HG03064 (cell line): ENCODE measurements at regions not wholly inside any gene's neighbourhood (a gene's known extent, or its start where the extent isn't known, plus 50 kb on each side); places are given as distances from the start of the nearest gene placed in this dataset.
"Not testable (repeated sequence)": the region's sequence is repeated elsewhere in the genome, so short reads cannot be mapped to it uniquely, and the experiment has no call there.

ENCODE experiments used
- ATAC-seq: cut with Tn5 transposase; IDR thresholded peaks from one replicate; pipeline ENCODE4 v1.9.1; 2021; ENCODE audit warnings: low read depth; ENCODE audit not compliant: unreplicated experiment

- ATAC-seq, result not testable (repeated sequence)
These were observed 413.3 kb downstream of the HACE1 start for GRCh38 chr6:104446101-104447080.

GRCh38 chr6:104434519-104434918 lies 425.2 kb downstream of the HACE1 start:
- ATAC-seq, result no peak

- ATAC-seq, result no peak
These were observed 428.6 kb downstream of the HACE1 start for GRCh38 chr6:104431096-104431495.

GRCh38 chr6:104428184-104428583 lies 431.5 kb downstream of the HACE1 start:
- no peak for ATAC-seq

GRCh38 chr6:104423691-104424090 lies 436.0 kb downstream of the HACE1 start:
- no peak for ATAC-seq

GRCh38 chr6:104421650-104422049 lies 438.1 kb downstream of the HACE1 start:
- ATAC-seq, result no peak

- ATAC-seq, result no peak
These were observed 440.9 kb downstream of the HACE1 start for GRCh38 chr6:104418839-104419238.

- ATAC-seq, result no peak
These were observed 441.6 kb downstream of the HACE1 start for GRCh38 chr6:104418125-104418524.

- ATAC-seq, result no peak
These were observed 445.0 kb downstream of the HACE1 start for GRCh38 chr6:104414723-104415122.

GRCh38 chr6:104413767-104414166 lies 446.0 kb downstream of the HACE1 start:
- no peak for ATAC-seq

- no peak for ATAC-seq
These were observed 448.4 kb downstream of the HACE1 start for GRCh38 chr6:104411302-104411701.

- ATAC-seq, result no peak
These were observed 449.8 kb downstream of the HACE1 start for GRCh38 chr6:104409913-104410312.

- no peak for ATAC-seq
These were observed 451.8 kb downstream of the HACE1 start for GRCh38 chr6:104407957-104408356.

- no peak for ATAC-seq
These were observed 455.3 kb downstream of the HACE1 start for GRCh38 chr6:104404377-104404776.

- no peak for ATAC-seq
These were observed 457.1 kb downstream of the HACE1 start for GRCh38 chr6:104402572-104402971.

- no peak for ATAC-seq
These were observed 457.8 kb downstream of the HACE1 start for GRCh38 chr6:104401926-104402325.

GRCh38 chr6:104400844-104401243 lies 458.9 kb downstream of the HACE1 start:
- no peak for ATAC-seq

GRCh38 chr6:104396077-104396476 lies 463.6 kb downstream of the HACE1 start:
- no peak for ATAC-seq

GRCh38 chr6:104381907-104382306 lies 477.8 kb downstream of the HACE1 start:
- ATAC-seq, result no peak

- no peak for ATAC-seq
These were observed 494.1 kb downstream of the HACE1 start for GRCh38 chr6:104365451-104366234.

- ATAC-seq, result no peak
These were observed 501.8 kb downstream of the HACE1 start for GRCh38 chr6:104357928-104358327.
